A673 (cell line): ENCODE measurements at regions not wholly inside any gene's neighbourhood (a gene's known extent, or its start where the extent isn't known, plus 50 kb on each side); places are given as distances from the start of the nearest gene placed in this dataset.

Source experiments
- BruUV-seq: library from RNA; stranded (reverse); fragments of 400-500 nt; replicated peaks from 2 replicates; lab custom pipeline; 2021; lab: Mats Ljungman, UMichigan
- CTCF ChIA-PET: fragments of 300-600 bp; sonication (Branson Sonifier 250); formaldehyde crosslinking; loops from one replicate; lab custom pipeline; 2022; ENCODE audit warnings: antibody characterized with exemption; lab: Charles Lee
- POLR2A ChIA-PET: fragments of 300-600 bp; sonication (Branson Sonifier 250); formaldehyde crosslinking; loops from one replicate; lab custom pipeline; 2022; ENCODE audit warnings: antibody characterized with exemption; ENCODE audit not compliant: low non-redundant PET; lab: Charles Lee
- DNase-seq: peaks from one replicate; pipeline ENCODE4 v3.0.0-alpha.2; 2015; ENCODE audit warnings: low spot score
- H3K27ac ChIP-seq: fragments of 200-600 bp; sonication (generic); 2 replicates; pipeline ENCODE4 v1.5.1; 2016; ENCODE audit warnings: mixed run types, low read depth, mild to moderate bottlenecking, mixed read lengths, antibody characterized with exemption, low read length; ENCODE audit not compliant: poor library complexity, severe bottlenecking
- H3K27me3 ChIP-seq: fragments of 200-600 bp; sonication (generic); replicated peaks from 2 replicates; pipeline ENCODE4 v1.6.1; 2017; ENCODE audit warnings: mixed run types, low read depth, mild to moderate bottlenecking, mixed read lengths, antibody characterized with exemption, low read length; ENCODE audit not compliant: insufficient read depth, poor library complexity
- H3K36me3 ChIP-seq: fragments of 200-600 bp; sonication (generic); 2 replicates; pipeline ENCODE4 v1.6.1; 2016; ENCODE audit warnings: mixed run types, mild to moderate bottlenecking, mixed read lengths, antibody characterized with exemption, low read length; ENCODE audit not compliant: insufficient read depth, poor library complexity, severe bottlenecking
- H3K4me1 ChIP-seq: fragments of 200-600 bp; sonication (generic); 2 replicates; pipeline ENCODE4 v1.6.1; 2017; ENCODE audit warnings: mixed run types, mild to moderate bottlenecking, mixed read lengths, antibody characterized with exemption, low read length; ENCODE audit not compliant: insufficient read depth, poor library complexity, severe bottlenecking
- H3K4me3 ChIP-seq: fragments of 200-600 bp; sonication (generic); 2 replicates; pipeline ENCODE4 v1.5.1; 2016; ENCODE audit warnings: low read depth, mixed run types, mild to moderate bottlenecking, mixed read lengths, low read length; ENCODE audit not compliant: poor library complexity, severe bottlenecking
- H3K9me3 ChIP-seq: fragments of 200-600 bp; sonication (generic); 2 replicates; pipeline ENCODE4 v1.6.1; 2016; ENCODE audit warnings: mixed run types, low read depth, mild to moderate bottlenecking, mixed read lengths, antibody characterized with exemption, low read length; ENCODE audit not compliant: poor library complexity, severe bottlenecking
- EZH2 ChIP-seq: fragments of 200-600 bp; sonication (generic); IDR thresholded peaks from 2 replicates; pipeline ENCODE4 v1.6.1; 2017; ENCODE audit warnings: borderline replicate concordance, low read depth, mild to moderate bottlenecking, mixed read lengths, antibody characterized with exemption, low read length; ENCODE audit not compliant: poor library complexity, severe bottlenecking
- intact Hi-C: fragments of 100-400 bp; cut with micrococcal nuclease; formaldehyde crosslinking; loops from one replicate; pipeline ENCODE4 v1.10.0; 2022; ENCODE audit not compliant: unreplicated experiment
- TF ChIP-seq, protein P1 (sequence below): fragments of 300-800, 200-600 bp; sonication (generic); conservative IDR thresholded peaks from 2 replicates; pipeline ENCODE4 v1.5.1; 2017; ENCODE audit warnings: low read depth, mild to moderate bottlenecking, antibody characterized with exemption, low read length, moderate library complexity, mixed read lengths

DNA sequence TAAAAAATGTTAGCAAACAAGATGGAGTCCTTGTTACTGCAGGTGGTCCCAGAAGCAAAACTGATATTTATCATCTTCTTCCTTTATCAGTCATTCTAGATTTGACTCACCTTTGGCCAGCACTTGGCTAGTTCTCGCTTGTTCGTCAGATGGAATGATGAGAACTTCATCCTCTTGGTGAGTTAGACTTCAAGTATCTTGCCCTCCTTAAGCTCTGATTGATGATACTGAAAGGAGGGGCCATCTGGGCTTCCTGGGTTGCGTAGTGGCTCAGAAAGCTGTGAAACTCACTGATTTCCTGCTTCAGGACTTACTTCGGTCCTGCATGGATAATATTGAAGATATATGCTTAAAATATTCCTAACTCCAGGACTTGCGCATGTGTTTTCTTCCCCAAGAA is 1248.2 kb upstream of the CDH9 start:
- no peak for DNase-seq
- Histone ChIP-seq H3K4me1 (no peaks in the 10 kb centered on the region), H3K36me3 (no peaks in the 10 kb centered on the region), H3K9me3 (no peaks in the 10 kb centered on the region), H3K27me3 (no peaks in the 10 kb centered on the region), H3K4me3 (no peak overlapping the region), H3K27ac (no peak overlapping the region)
- POLR2A ChIA-PET = no interaction called here
- intact Hi-C loops = no loop called here
- no TSS peak for BruUV-seq
- TF ChIP-seq, protein P1, sequence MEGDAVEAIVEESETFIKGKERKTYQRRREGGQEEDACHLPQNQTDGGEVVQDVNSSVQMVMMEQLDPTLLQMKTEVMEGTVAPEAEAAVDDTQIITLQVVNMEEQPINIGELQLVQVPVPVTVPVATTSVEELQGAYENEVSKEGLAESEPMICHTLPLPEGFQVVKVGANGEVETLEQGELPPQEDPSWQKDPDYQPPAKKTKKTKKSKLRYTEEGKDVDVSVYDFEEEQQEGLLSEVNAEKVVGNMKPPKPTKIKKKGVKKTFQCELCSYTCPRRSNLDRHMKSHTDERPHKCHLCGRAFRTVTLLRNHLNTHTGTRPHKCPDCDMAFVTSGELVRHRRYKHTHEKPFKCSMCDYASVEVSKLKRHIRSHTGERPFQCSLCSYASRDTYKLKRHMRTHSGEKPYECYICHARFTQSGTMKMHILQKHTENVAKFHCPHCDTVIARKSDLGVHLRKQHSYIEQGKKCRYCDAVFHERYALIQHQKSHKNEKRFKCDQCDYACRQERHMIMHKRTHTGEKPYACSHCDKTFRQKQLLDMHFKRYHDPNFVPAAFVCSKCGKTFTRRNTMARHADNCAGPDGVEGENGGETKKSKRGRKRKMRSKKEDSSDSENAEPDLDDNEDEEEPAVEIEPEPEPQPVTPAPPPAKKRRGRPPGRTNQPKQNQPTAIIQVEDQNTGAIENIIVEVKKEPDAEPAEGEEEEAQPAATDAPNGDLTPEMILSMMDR = no peak
- TF ChIP-seq EZH2 = no peak
- CTCF ChIA-PET = no interaction called here

DNA sequence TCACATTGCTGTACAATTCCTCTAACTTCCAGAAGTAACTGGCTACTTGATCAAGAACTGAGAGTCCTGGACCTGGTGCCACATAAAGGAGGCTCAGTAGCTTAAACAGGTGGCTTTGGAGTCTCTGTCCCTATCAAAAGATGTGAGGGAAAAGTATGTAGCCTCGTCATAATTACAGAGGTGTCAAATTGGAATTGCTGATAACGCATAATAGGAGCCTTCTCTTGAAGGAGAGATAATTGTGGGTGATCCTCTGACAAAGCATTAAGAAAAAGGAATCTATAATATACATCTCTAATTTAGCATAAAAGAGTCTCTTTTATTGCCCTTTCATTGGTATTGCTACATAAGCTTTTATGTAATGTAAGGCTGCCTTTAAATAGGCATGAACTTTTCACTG is 1246.4 kb upstream of the CDH9 start:
- POLR2A ChIA-PET = no interaction called here
- Histone ChIP-seq H3K4me1 (no peaks in the 10 kb centered on the region), H3K27ac (no peak overlapping the region), H3K27me3 (no peaks in the 10 kb centered on the region), H3K4me3 (no peak overlapping the region), H3K9me3 (no peaks in the 10 kb centered on the region), H3K36me3 (no peaks in the 10 kb centered on the region)
- TF ChIP-seq, protein P1 = no peak
- TF ChIP-seq EZH2 = no peak
- BruUV-seq = no TSS peak
- CTCF ChIA-PET = no interaction called here
- intact Hi-C loops = no loop called here
- DNase-seq = no peak

DNA sequence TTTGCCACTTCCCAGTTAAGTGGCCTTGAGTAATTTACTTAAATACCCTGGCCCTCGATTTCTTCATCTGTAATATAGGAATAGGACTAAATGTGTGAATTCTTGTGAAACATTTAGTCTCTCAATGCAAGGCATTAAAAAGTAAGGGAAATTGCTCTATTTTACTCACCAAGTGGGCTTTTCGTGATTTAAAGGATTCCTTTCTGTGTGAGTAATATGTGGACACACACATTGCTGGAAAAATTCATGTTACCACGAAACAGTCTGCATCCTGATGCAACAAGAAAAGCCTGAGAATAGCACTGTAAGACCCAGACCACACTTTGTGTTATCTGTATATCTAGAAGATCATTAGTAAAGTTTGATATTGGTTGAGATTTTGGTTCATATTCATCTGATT is 1243.0 kb upstream of the CDH9 start:
- Histone ChIP-seq H3K9me3 (no peaks in the 10 kb centered on the region), H3K36me3 (no peaks in the 10 kb centered on the region), H3K4me1 (no peaks in the 10 kb centered on the region), H3K27me3 (no peaks in the 10 kb centered on the region), H3K27ac (no peak overlapping the region), H3K4me3 (no peak overlapping the region)
- no peak for DNase-seq
- intact Hi-C loops = no loop called here
- CTCF ChIA-PET = no interaction called here
- TF ChIP-seq, protein P1 = no peak
- TF ChIP-seq EZH2 = no peak
- POLR2A ChIA-PET = no interaction called here
- no TSS peak for BruUV-seq
